AG04449 (cell line): ENCODE measurements at regions not wholly inside any gene's neighbourhood (a gene's known extent, or its start where the extent isn't known, plus 50 kb on each side); places are given as distances from the start of the nearest gene placed in this dataset.
"Not testable (repeated sequence)": the region's sequence is repeated elsewhere in the genome, so short reads cannot be mapped to it uniquely, and the experiment has no call there.

Experiments used
- CTCF ChIA-PET: fragments of 350-600 bp; formaldehyde crosslinking; extraction: SDS; loops from one replicate; lab custom pipeline; 2021; ENCODE audit warnings: antibody characterized with exemption; lab: Yijun Ruan, JAX
- POLR2A ChIA-PET: fragments of 400-600, 350-600 bp; formaldehyde crosslinking; extraction: SDS; loops from one replicate; lab custom pipeline; 2020; ENCODE audit warnings: antibody characterized with exemption, inconsistent platforms; lab: Yijun Ruan, JAX
- DNase-seq: peaks from one replicate; pipeline ENCODE4 v3.0.0-alpha.2; 2010; ENCODE audit warnings: low read depth, low spot score
- H3K4me3 ChIP-seq: 2 replicates; pipeline ENCODE4 v1.5.1; 2011; ENCODE audit warnings: low read depth, mild to moderate bottlenecking, control low read depth, low read length
- TF ChIP-seq, protein P1 (sequence below): IDR thresholded peaks from one replicate; pipeline ENCODE4 v1.5.1; 2011; ENCODE audit warnings: mild to moderate bottlenecking, moderate library complexity, low read length, control low read depth, inconsistent platforms; ENCODE audit not compliant: insufficient read depth; ENCODE audit errors: missing control alignments

- ChIA-PET POLR2A (no interaction called here), CTCF (no interaction called here)
- no peak overlapping the region for H3K4me3 ChIP-seq
- TF ChIP-seq, protein P1, sequence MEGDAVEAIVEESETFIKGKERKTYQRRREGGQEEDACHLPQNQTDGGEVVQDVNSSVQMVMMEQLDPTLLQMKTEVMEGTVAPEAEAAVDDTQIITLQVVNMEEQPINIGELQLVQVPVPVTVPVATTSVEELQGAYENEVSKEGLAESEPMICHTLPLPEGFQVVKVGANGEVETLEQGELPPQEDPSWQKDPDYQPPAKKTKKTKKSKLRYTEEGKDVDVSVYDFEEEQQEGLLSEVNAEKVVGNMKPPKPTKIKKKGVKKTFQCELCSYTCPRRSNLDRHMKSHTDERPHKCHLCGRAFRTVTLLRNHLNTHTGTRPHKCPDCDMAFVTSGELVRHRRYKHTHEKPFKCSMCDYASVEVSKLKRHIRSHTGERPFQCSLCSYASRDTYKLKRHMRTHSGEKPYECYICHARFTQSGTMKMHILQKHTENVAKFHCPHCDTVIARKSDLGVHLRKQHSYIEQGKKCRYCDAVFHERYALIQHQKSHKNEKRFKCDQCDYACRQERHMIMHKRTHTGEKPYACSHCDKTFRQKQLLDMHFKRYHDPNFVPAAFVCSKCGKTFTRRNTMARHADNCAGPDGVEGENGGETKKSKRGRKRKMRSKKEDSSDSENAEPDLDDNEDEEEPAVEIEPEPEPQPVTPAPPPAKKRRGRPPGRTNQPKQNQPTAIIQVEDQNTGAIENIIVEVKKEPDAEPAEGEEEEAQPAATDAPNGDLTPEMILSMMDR, result no peak
- no peak for DNase-seq
These were observed 146.5 kb upstream of the EDNRB start for GRCh38 chr13:78065141-78065540.

DNA sequence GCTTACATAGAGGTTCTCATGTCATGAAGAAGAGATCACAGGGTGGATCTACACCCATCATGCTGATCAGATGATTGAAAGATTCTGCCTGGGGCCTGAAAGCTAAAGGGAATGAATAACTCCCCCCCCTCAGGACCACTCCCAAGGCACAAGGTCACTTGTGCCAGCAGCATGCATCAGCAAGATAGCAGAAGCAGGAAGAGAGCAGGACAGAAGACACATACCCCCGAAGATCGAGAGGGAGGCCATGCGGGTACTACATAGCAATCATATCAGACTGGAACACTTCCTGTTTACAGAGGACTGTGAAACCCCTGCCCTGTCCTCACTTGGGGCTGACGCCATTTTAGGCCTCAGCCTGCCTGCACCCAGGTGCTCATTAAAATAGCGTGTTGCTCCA is 143.2 kb upstream of the EDNRB start:
- POLR2A ChIA-PET, result no interaction called here
- TF ChIP-seq, protein P1, result no peak
- DNase-seq, result no peak
- CTCF ChIA-PET, result no interaction called here
- no peak overlapping the region for H3K4me3 ChIP-seq

GRCh38 chr13:78060966-78061365 is 142.3 kb upstream of the EDNRB start:
- no peak for DNase-seq
- ChIA-PET POLR2A (no interaction called here), CTCF (no interaction called here)
- TF ChIP-seq, protein P1, result no peak
- no peak overlapping the region for H3K4me3 ChIP-seq

- POLR2A ChIA-PET, CTCF ChIA-PET, DNase-seq, H3K4me3 ChIP-seq: not testable (repeated sequence)
These were observed 138.2 kb upstream of the EDNRB start for GRCh38 chr13:78056865-78057264.

DNA sequence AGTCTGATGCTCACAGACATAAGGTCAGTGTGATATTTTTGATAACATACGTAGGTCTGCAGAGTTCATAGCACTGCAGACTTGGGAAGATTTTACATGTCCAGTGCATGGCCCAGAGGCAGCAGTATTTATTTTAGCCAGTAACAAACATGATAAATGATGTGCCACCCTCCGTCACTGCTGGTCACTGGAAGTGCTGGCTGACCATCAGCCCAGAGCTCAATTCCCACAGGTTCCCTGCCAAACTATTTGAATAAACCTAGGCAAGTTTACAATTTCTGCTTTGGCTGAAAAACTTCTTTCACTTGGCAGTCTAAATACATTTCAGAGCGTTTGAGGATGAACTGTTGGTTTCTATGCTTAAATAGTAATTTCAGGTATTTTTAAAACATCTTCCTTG is 135.5 kb upstream of the EDNRB start:
- ChIA-PET POLR2A (no interaction called here), CTCF (no interaction called here)
- TF ChIP-seq, protein P1, result no peak
- DNase-seq, result no peak
- H3K4me3 ChIP-seq, result no peak overlapping the region

GRCh38 chr13:78047151-78047550 is 128.5 kb upstream of the EDNRB start:
- no peak overlapping the region for H3K4me3 ChIP-seq
- CTCF ChIA-PET, result no interaction called here
- TF ChIP-seq, protein P1, result no peak
- POLR2A ChIA-PET, result no interaction called here
- no peak for DNase-seq

DNA sequence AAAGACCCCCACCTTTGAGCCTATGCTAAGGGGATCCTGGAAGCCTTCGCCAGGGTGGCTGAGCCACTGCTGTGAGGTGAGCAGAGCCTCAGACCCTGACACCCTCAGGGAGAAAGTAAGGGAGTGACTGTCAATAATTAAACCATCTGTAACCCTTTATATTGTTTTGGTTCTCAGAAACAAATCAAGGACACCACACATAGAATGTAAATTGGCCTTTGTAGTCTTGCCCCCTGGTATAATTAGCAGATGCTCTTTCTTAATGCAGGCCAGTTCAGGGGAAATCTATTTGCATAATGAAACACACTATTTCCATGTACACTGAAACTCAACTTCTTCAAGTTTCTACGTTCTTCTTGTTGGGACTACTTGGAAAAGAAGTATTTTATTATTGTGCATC is 127.7 kb upstream of the EDNRB start:
- TF ChIP-seq, protein P1, result no peak
- POLR2A ChIA-PET, result no interaction called here
- H3K4me3 ChIP-seq, result no peak overlapping the region
- CTCF ChIA-PET, result no interaction called here
- no peak for DNase-seq
